G401 (cell line): ENCODE measurements at regions not wholly inside any gene's neighbourhood (a gene's known extent, or its start where the extent isn't known, plus 50 kb on each side); places are given as distances from the start of the nearest gene placed in this dataset.

Experiments
- DNase-seq: peaks from one replicate; pipeline ENCODE4 v3.0.0-alpha.2; 2015; ENCODE audit warnings: low spot score
- in situ Hi-C: cut with HindIII; loops from 2 replicates; pipeline ENCODE4 v1.10.0; 2016; ENCODE audit warnings: low sequenced_read_pairs, mixed read lengths

DNA sequence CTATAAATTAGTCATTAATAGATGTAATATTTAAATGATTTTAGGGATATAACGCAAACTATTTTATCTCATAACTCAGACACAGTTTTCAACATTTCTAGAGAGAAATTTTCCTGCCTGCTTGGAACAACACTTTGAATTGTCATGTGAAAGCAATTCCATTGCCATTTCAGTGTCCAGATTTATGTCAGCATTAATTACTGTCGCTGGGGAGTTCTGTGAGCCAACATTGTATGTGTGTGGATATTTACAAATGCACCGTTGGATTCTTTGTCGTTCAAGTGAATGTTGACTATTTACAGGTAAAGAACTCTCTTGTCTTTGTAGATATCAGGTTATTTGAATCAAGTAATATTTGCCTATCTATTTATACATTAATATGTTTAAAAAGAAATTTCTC, 465.3 kb upstream of the RGS6 start:
- DNase-seq: peak; percentile 80
- in situ Hi-C loops: no loop called here

DNA sequence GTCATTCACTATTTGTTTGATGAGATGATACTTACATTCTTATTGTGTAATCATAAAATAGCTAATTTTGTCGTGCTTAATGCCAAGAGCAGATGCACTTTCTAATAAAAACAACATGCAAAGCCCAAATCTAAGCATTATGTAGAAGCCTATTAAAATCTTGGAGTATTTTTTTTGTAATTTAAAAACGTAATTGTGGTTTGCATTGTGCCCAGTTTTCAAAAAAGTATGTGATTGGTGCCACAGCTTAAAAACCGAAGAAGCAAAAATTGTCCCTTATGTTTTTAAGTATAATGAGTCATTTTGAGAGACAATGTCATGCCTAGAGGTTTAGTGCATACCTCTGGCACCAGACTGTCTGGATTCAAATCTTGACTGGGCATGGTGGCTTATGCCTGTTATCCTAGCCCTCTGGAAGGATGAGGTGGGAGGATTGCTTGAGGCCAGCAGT, 464.8 kb upstream of the RGS6 start:
- in situ Hi-C loops: no loop called here
- DNase-seq: peak; percentile 33

DNA sequence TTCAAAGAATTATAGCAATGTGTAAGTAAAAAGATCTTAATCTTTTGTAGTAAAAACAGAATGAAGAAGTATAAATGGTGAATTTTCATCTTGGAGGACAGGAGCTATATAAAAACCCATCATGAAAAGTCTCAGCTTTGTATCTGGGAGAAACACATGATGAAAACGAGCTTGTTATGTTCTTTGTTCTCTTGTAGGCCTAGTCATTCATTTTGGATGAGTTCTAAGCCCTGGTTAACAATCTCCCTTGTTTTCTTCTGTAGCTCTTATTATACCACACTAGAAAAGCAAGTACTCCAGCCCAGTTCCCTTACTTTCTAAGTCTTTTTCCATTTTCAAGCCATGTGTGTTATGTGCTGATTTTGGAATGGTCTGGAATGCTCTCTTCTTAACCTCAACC, 463.5 kb upstream of the RGS6 start:
- in situ Hi-C loops: no loop called here
- DNase-seq: no peak

DNA sequence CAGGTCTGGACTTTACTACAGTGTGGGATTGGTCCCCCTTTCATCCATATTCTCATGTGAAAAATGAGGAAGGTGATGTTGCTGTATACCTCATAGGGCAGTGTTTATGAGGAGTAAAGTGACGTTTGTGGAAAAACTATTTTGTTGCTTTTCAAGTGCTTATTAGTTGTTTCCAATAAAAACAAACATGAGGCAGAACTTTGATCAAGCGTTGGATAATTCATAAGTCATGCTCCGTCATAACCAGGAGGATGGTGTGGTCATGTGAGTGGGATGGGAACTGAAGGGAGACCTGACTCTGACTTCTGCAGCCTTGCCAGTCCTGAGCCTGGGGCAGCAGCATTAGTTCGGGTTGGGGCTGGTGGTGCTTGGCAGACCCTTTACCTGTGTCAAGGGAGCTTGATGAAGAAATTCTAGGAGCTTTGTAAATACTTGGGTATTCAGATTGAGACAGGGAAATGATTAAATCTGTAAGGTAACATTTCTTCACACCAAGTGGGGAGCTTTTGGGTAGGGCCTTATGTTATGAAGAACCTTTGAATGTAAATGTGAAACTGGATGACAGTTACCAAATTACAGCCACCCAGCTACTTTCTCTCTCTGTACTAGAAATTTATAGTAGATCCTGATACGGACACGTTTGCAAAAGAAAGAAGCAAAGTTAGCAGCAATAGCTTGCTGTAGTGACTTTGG, 462.4 kb upstream of the RGS6 start:
- in situ Hi-C loops: no loop called here
- no peak for DNase-seq

DNA sequence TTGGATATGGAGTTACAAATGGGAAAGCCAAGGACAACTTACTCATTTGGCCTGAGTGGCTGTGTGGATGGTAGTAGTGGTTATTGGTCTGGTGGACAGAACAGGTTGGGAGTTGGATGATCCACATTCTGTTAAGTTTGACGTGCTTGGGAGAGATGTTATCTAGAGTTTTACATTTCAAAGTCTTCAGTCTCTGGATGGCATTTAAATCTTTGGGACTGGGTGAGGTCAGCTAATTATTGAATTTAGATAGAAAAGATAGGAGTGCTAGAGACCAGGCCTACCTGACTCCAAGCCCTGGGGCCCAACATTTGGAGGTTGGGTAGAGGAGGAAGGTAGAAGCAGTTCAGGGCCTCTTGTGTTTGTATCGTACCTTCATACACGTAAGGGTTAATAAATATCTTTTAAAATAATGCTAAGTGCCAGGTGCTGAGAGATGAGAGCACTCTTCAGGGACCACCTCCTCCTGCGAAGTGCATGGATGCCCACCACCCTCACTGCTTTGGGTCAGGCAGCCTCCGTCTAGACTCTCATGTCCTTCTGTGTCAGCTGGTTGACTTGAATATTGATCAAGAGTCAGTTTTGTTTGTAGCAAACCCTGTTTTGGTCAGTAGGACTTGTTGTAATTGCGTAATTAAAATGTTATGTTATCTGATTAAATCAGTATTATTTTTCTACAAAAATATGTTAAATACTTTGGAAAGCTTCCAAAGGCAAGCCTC, 460.4 kb upstream of the RGS6 start:
- no peak for DNase-seq
- in situ Hi-C loops: no loop called here

DNA sequence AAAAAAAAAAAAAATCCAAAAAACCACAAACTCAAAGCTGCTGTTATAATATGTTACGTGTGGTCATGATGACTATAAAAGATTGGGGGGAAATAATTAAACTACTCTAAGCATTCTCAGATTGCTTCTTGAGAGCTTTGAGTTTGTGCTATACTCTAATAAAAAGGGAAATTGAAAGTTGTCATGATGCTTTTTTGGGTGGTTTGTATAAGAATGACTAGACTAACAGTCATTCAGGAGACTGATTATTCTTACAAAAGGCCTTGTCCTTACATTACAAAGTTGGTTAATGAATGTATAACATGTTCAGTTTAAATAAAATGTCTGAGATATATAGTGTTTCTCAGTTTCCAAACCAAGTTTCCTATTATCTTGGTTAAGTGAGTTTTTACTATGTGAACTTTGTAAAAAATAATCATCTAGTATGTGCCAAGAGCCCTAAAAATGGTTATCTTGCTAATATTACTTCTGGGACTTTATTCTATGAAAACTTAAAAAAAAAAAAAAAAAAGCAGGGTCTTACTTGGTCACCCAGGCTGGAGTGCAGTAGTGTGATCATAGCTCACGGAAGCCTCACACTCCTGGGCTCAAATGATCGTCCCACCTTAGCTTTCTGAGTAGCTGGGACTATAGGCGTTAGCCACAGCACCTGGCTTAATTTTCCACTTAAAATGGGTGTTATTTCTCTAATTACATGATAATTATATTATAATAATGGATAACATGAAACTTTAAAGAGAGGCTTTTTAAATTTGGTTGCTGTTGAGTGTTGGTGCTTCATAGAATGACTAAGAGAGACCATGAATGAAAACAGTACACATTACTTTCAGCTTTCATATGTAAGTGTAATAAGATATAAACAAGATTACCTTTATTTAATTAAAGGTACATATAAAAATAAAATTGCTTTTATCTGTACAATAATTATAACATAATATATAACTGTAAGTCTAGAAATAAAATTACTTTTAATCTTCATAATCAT, 459.6 kb upstream of the RGS6 start:
- no peak for DNase-seq
- in situ Hi-C loops: no loop called here

DNA sequence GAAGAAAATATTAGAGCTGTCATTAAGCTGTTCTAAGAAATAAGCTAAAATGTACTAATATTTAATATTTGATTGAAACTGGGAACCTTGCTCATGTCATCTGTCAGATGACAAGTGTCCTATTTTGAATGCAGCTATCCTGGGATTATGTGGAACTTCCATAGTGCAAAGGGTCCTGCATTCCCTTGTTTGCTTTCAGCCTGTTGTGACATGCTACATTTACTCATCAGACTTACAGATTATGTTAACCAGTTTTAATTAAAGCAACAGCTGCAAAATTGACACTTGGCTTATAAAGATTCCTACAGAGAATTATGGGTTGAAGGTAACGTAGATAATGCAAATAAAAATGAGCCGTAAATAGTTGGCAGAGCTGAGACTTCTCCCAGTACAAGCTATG, 458.4 kb upstream of the RGS6 start:
- in situ Hi-C loops: no loop called here
- DNase-seq: no peak

DNA sequence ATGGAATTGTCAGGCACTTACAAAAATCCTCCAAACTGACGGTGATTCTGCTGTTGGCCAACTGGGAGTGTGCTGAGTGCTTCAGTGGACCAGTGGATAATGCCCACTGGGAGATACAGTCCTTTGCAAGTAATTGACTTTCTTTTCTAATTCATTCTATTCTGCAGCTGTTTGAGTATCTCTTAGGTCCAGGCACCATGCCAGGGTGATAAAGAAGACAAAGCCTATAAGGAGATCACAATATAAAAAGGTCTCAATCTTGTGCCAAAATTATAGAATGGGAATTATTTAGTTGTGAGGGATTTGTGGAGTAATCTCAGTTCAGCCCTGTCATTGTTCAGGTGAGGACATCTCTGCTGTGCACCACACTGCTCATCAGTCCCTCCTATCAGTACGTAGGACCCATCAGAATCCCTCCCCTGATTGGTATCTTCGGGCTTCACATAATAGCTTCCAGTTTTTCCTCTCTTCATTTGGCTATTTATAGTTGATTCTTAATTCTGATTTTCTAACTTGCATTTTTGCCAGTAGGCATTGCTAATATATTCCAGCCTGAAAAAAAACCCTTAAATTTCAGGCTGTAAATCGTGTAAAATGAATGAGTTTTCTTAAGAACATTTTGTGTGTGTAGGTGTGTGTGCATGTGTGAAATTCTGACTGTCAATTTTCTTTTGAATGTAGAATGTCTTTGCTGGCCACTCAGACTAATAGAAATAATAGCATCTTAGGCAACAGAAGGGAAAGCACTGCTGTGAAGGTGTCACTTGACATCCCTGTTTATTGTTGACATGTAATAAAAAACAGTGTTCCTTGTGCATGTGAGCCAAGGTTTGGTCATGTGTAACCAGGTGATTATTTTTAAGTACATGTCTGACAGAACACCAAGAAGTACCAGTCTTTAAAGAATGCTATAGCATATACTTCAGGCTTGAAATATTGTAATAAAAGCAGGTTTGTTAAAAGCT, 457.6 kb upstream of the RGS6 start:
- DNase-seq: peak; percentile 65
- in situ Hi-C loops: no loop called here

DNA sequence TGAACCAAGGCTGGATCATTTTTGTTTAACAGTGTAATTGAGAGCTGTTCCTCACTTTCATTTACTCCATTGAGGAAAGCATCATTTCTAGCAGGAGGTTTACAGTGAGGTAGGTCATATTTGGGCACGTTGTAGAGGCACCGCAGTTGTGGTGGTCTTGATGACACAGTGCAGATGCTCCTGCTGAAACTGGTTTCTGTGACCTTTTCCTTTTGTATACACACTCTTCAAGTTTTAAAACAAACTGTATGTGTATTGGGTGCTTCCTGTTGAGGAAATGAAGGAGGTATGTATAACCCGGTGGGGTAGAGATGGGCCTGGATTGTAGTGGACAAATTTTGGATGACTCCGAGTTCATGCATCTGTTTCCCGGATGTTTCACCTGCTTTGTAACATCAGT, 456.3 kb upstream of the RGS6 start:
- no peak for DNase-seq
- in situ Hi-C loops: no loop called here

DNA sequence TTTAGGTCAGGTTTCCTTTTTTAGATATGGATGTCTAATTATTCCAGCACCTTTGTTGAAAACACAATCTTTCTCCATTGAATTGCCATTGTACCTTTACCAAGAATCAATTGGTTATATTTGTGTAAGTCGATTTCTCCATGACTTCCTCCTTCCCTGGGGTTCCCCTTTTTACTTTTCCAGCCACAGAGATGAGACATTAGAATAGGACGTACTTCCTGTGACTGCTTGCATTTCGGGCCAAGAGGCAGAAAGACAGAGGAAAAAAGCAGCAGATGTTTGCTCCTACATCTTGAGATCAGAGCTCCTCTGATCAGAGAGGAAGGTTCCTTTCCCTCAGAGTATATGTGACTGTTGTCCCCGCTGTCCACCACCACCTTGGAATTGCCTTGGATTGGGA, 453.7 kb upstream of the RGS6 start:
- no peak for DNase-seq
- in situ Hi-C loops: no loop called here

DNA sequence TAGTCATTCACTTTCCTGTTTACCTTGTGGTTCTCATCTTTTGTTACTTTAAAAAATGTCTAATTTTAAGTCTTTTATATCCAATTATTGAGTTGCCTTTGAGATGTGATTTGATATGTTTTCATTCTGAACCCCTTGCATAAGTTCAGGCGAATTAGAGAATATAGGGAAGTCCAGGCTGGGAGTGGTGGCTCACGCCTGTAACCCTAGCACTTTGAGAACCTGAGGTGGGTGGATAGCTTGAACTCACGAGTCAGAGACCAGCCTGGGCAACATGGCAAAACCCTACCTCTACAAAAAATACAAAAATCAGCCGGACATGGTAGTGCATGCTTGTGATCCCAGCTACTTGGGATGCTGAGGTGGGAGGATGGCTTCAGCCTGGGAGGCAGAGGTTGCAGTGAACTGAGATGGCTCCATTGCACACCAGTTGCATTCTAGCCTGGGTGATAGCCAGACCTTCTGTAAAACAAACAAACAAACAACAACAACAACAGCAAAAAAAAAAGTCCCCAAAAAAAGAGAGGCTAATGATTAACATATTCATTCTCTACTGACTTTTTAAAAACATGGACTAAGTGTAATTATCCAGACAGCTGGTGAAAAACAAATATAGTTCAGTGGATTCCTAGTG, 451.1 kb upstream of the RGS6 start:
- in situ Hi-C loops: no loop called here
- DNase-seq: no peak

DNA sequence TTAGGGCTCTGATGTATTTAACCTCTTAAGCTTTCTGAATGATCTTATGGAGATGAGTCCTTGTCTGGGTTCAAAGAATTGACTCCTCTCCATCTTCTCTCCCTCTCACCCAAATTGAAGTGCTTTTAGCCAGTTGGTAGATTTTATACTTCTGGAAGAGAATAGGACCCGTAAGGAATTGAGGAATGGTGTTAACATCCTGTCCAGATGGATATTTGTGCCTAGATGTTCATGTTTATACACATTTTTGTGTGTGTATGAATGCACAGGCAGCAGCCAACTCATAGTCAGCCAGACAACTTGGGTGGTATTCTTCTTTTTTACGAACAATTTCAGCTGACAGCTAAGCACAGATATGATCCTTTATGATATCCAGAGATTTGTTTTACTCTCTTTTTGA, 449.6 kb upstream of the RGS6 start:
- in situ Hi-C loops: no loop called here
- no peak for DNase-seq

DNA sequence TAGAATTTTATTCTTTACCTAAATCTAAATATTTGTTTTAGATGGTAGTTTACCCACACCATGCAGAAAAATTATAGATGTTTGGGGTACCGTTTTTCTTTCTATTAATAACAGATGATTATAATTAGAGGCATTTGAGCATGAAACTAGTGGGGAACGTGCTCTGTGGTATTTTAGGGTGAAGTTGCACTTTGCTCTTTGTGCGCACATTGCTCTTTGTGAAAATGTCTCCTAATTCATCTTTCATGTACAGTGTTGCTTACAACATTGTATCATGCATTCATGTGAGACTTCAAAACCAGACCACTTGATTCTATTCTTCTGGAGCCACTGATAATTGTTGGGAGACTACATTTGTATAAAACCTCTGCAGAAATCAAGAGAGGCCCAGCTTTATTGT, 449.1 kb upstream of the RGS6 start:
- no peak for DNase-seq
- in situ Hi-C loops: no loop called here

DNA sequence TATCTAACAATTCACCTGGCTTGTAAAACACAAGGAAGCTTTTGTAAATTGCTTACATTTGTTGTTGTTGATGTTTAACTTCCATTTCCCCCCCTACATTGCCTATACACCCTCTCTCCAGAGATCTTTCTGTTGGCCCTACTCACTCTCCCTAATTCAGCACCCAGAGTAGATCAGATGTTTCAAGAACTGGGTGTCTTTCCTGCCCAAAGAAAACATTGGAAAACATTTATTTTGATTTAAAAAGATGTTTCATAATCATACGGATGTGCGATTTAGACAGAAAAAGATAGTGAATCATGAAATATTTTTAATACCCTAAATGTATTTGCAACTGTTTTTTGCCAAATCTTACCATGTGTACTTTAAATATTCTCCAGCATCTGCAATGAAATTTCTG, 446.4 kb upstream of the RGS6 start:
- DNase-seq: no peak
- in situ Hi-C loops: no loop called here

DNA sequence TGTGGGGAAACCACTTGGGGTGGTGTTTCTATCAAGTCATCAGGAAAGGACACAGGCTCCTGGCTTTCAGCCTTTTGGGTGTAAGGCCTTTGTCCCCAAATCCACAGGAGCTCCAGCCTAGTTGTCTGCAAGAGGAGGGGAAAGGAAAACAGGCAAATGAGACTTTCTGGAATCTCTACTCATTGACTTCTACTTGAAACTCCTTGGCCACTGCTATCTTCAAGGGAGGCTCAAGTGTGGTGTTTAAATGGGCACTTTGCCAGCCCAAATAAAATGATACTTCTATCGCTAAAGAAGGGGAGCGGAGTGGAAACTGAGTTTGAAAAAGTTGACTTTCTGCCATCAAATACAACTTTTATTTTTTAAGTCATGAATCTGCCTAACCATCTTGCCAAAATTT, 445.9 kb upstream of the RGS6 start:
- in situ Hi-C loops: no loop called here
- no peak for DNase-seq

DNA sequence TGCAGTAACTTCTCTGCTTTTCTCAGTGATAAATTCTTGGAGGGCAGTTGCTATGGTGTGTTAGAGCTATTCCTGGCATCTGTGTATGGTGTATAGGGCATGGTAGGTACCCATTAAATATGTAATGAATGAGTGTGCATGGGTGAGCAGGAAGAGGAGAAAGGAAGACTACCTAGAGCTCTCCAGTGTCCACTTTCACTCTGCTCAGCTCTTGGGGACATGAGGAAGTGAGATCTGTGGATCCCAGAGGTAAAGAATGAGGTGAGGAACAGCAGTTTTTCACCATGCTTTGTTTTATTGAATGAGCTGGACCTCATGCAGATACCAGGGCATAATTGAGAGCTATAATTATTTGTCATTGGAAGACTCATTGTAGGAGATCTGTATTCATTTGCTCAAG, 444.8 kb upstream of the RGS6 start:
- no peak for DNase-seq
- in situ Hi-C loops: no loop called here

DNA sequence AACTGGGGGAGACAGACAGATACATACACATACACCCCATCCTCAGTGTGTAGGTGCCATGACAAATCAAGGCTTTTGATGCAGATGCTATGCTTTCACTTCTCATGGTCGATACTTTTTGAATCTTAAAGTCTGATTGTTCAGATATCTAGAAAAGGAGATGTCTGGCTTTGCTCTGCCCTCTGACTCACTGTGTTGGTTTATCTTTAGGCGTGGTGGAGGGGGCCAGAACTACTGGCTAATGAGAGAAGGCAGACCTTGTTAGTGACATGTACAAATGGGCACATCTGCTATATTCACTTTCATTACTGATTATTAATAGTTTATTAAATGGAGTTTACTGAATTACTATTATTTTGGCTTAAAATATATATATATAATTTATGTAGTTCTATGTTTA, 444.3 kb upstream of the RGS6 start:
- DNase-seq: no peak
- in situ Hi-C loops: no loop called here

DNA sequence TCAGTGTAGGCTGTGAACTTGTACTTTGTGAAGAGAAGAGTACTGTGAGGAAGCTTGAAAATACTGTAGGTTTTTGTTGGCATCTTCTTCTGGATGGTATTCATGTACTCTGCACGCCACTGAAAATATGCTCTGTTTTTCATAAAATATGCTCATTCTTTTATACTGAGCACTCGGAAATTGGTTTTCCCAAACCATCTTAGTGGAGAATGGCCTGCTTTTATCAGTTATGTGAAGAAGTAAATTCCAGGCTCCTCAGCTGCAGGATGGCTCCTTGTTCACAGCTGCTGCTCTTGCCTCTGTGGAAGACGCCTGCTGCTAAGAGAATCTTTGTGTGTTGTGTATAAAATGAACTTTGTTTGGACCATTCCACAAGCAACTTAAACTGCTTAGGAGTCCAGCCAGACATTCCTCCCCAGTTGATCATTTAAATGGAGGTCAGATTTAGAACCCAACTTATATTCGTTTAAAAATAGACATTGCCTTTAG, 443.5 kb upstream of the RGS6 start:
- DNase-seq: no peak
- in situ Hi-C loops: no loop called here
